Neuronal stem cell (in vitro differentiated cells): ENCODE measurements at regions not wholly inside any gene's neighbourhood (a gene's known extent, or its start where the extent isn't known, plus 50 kb on each side); places are given as distances from the start of the nearest gene placed in this dataset.

ENCODE experiments used
- DNase-seq: peaks from one replicate; pipeline ENCODE4 v3.0.0-alpha.2; 2013; ENCODE audit warnings: low spot score
- H2AFZ ChIP-seq: one replicate; pipeline ENCODE4 v1.6.1; 2013; ENCODE audit warnings: mild to moderate bottlenecking, low read length, inconsistent platforms
- H2AK5ac ChIP-seq: 2 replicates; pipeline ENCODE4 v1.6.1; 2013; ENCODE audit warnings: low read depth, mild to moderate bottlenecking, inconsistent platforms, low read length, moderate library complexity, mixed read lengths
- H2BK120ac ChIP-seq: 2 replicates; pipeline ENCODE4 v1.6.1; 2013; ENCODE audit warnings: low read depth, mild to moderate bottlenecking, inconsistent platforms, low read length, moderate library complexity, mixed read lengths
- H2BK12ac ChIP-seq: one replicate; pipeline ENCODE4 v1.6.1; 2013; ENCODE audit warnings: low read length, inconsistent platforms
- H2BK15ac ChIP-seq: 2 replicates; pipeline ENCODE4 v1.6.1; 2013; ENCODE audit warnings: mild to moderate bottlenecking, low read length, inconsistent platforms, mixed read lengths
- H2BK5ac ChIP-seq: one replicate; pipeline ENCODE4 v1.6.1; 2013; ENCODE audit warnings: inconsistent platforms, mild to moderate bottlenecking, low read length, moderate library complexity
- H3K14ac ChIP-seq: one replicate; pipeline ENCODE4 v1.6.1; 2013; ENCODE audit warnings: low read length, inconsistent platforms
- H3K18ac ChIP-seq: 2 replicates; pipeline ENCODE4 v1.6.1; 2013; ENCODE audit warnings: low read length, inconsistent platforms
- H3K23ac ChIP-seq: 2 replicates; pipeline ENCODE4 v1.6.1; 2013; ENCODE audit warnings: low read depth, mild to moderate bottlenecking, mixed read lengths, low read length, inconsistent platforms; ENCODE audit not compliant: poor library complexity
- H3K27ac ChIP-seq: replicated peaks from 3 replicates; pipeline ENCODE4 v1.5.1; 2013; ENCODE audit warnings: low read length, inconsistent platforms
- H3K27me3 ChIP-seq, 3 experiments: 2 replicates each; pipeline ENCODE4 v1.6.1; 2013; ENCODE audit warnings: low read length in 3 of 3, mild to moderate bottlenecking in 2 of 3, inconsistent platforms in 1 of 3, low read depth in 1 of 3, mixed read lengths in 1 of 3, moderate library complexity in 1 of 3; ENCODE audit not compliant: control insufficient read depth in 3 of 3, insufficient read depth in 3 of 3
- H3K36me3 ChIP-seq, 2 donors: replicated peaks in 1 of 2; 2 replicates each; pipeline ENCODE4 v1.6.1; 2013; ENCODE audit warnings: low read length in 2 of 2; ENCODE audit not compliant: control insufficient read depth in 2 of 2, insufficient read depth in 2 of 2
- H3K4ac ChIP-seq: 2 replicates; pipeline ENCODE4 v1.6.1; 2013; ENCODE audit warnings: inconsistent platforms, mild to moderate bottlenecking, low read length, moderate library complexity
- H3K4me1 ChIP-seq, 2 donors: 1 replicate in 1 of 2; 2 replicates in 1 of 2; pipeline ENCODE4 v1.6.1; 2013; ENCODE audit warnings: low read length in 2 of 2, low read depth in 1 of 2; ENCODE audit not compliant: control insufficient read depth in 2 of 2, insufficient read depth in 1 of 2
- H3K4me2 ChIP-seq: one replicate; pipeline ENCODE4 v1.6.1; 2013; ENCODE audit warnings: mild to moderate bottlenecking, low read length, inconsistent platforms; ENCODE audit not compliant: insufficient read depth, poor library complexity, severe bottlenecking
- H3K4me3 ChIP-seq, 2 donors: 2 replicates each; pipeline ENCODE4 v1.5.1; 2013; ENCODE audit warnings: low read length in 2 of 2, mild to moderate bottlenecking in 2 of 2, inconsistent platforms in 1 of 2, moderate library complexity in 1 of 2
- H3K79me1 ChIP-seq: one replicate; pipeline ENCODE4 v1.6.1; 2013; ENCODE audit warnings: low read depth, mild to moderate bottlenecking, inconsistent platforms, low read length, moderate library complexity
- H3K9ac ChIP-seq: one replicate; pipeline ENCODE4 v1.6.1; 2013; ENCODE audit warnings: mild to moderate bottlenecking, low read depth, low read length, inconsistent platforms; ENCODE audit not compliant: poor library complexity
- H3K9me3 ChIP-seq, 2 donors: replicated peaks in 1 of 2; 2 replicates each; pipeline versions ENCODE3 to v1.6.1; 2013; ENCODE audit warnings: low read length in 2 of 2, mild to moderate bottlenecking in 2 of 2, inconsistent platforms in 1 of 2, low read depth in 1 of 2, mixed read lengths in 1 of 2, moderate library complexity in 1 of 2; ENCODE audit not compliant: control insufficient read depth in 2 of 2, insufficient read depth in 1 of 2
- H4K8ac ChIP-seq: one replicate; pipeline ENCODE4 v1.6.1; 2013; ENCODE audit warnings: low read depth, mild to moderate bottlenecking, inconsistent platforms, low read length, moderate library complexity
- H4K91ac ChIP-seq: one replicate; pipeline ENCODE4 v1.6.1; 2013; ENCODE audit warnings: low read length, low read depth, mild to moderate bottlenecking, inconsistent platforms; ENCODE audit not compliant: poor library complexity
- WGBS, 2 donors: extraction: QIAGEN DNeasy Blood & Tissue Kit; methylation state at CpG; one replicate each; pipeline ENCODE4 v1.1.7; 2013; ENCODE audit warnings: missing lambda C conversion rate in 2 of 2, mixed read lengths in 1 of 2; ENCODE audit not compliant: insufficient read length in 2 of 2, insufficient replicate concordance in 1 of 2; ENCODE audit errors: extremely low coverage in 2 of 2; 5-methylcytosine and 5-hydroxymethylcytosine counted together

- no peak overlapping the region for H2BK120ac ChIP-seq
- no peaks in the 10 kb centered on the region for H3K27me3 ChIP-seq
- no CpG with 5 or more reads among the region's 3 CpGs for WGBS, 2 donors
- no peak overlapping the region for H3K9ac ChIP-seq
- H3K36me3 ChIP-seq = no peaks in the 10 kb centered on the region
- H4K8ac ChIP-seq = no peak overlapping the region
- H4K91ac ChIP-seq = no peak overlapping the region
- peaks cover 0 to 2% of the 10 kb centered on the region in 2 donors for H3K4me1 ChIP-seq
- H2BK15ac ChIP-seq = no peak overlapping the region
- no peak overlapping the region for H3K4me3 ChIP-seq
- H3K23ac ChIP-seq = no peak overlapping the region
- no peaks in the 10 kb centered on the region for H3K9me3 ChIP-seq
- no peak overlapping the region for H3K4me2 ChIP-seq
- H2BK12ac ChIP-seq = no peak overlapping the region
- no peak overlapping the region for H2AFZ ChIP-seq
- H2AK5ac ChIP-seq = no peak overlapping the region
- H3K18ac ChIP-seq = no peak overlapping the region
- H3K14ac ChIP-seq = no peak overlapping the region
- no peak overlapping the region for H2BK5ac ChIP-seq
- no peak overlapping the region for H3K4ac ChIP-seq
- no peak for DNase-seq
- no peak overlapping the region for H3K27ac ChIP-seq
- no peaks in the 10 kb centered on the region for H3K79me1 ChIP-seq
Measured at GRCh38 chr9:2478421-2478820, 143.2 kb upstream of the VLDLR start.

GRCh38 chr9:2479056-2479565 is 142.5 kb upstream of the VLDLR start:
- Histone ChIP-seq H3K79me1 (no peaks in the 10 kb centered on the region), H3K36me3 (no peaks in the 10 kb centered on the region), H3K4me1 (no peaks in the 10 kb centered on the region), H2BK120ac (no peak overlapping the region), H3K9ac (no peak overlapping the region), H2BK12ac (no peak overlapping the region), H3K4ac (no peak overlapping the region), H2AFZ (no peak overlapping the region), H3K4me2 (no peak overlapping the region), H3K4me3 (no peak overlapping the region), H4K91ac (no peak overlapping the region), H2AK5ac (no peak overlapping the region), H3K23ac (no peak overlapping the region), H3K14ac (no peak overlapping the region), H4K8ac (no peak overlapping the region), H3K27ac (no peak overlapping the region), H2BK5ac (no peak overlapping the region), H3K18ac (no peak overlapping the region), H3K9me3 (no peaks in the 10 kb centered on the region), H2BK15ac (no peak overlapping the region), H3K27me3 (no peaks in the 10 kb centered on the region)
- WGBS, 2 donors = no CpG with 5 or more reads among the region's 2 CpGs
- DNase-seq = no peak

- H3K4me3 ChIP-seq = no peak overlapping the region
- H3K27ac ChIP-seq = no peak overlapping the region
- H3K18ac ChIP-seq = no peak overlapping the region
- no CpG with 5 or more reads among the region's 4 CpGs for WGBS, 2 donors
- no peak overlapping the region for H2BK15ac ChIP-seq
- H3K27me3 ChIP-seq = no peaks in the 10 kb centered on the region
- H2AFZ ChIP-seq = no peak overlapping the region
- DNase-seq = no peak
- H3K79me1 ChIP-seq = no peaks in the 10 kb centered on the region
- no peak overlapping the region for H3K4ac ChIP-seq
- no peak overlapping the region for H4K8ac ChIP-seq
- H2BK120ac ChIP-seq = no peak overlapping the region
- H2BK12ac ChIP-seq = no peak overlapping the region
- no peak overlapping the region for H3K23ac ChIP-seq
- H2BK5ac ChIP-seq = no peak overlapping the region
- no peaks in the 10 kb centered on the region for H3K4me1 ChIP-seq
- H2AK5ac ChIP-seq = no peak overlapping the region
- no peak overlapping the region for H3K9ac ChIP-seq
- H3K14ac ChIP-seq = no peak overlapping the region
- no peaks in the 10 kb centered on the region for H3K9me3 ChIP-seq
- no peaks in the 10 kb centered on the region for H3K36me3 ChIP-seq
- no peak overlapping the region for H3K4me2 ChIP-seq
- no peak overlapping the region for H4K91ac ChIP-seq
Measured at GRCh38 chr9:2480255-2480837, 141.2 kb upstream of the VLDLR start.

GRCh38 chr9:2481216-2481615 is 140.4 kb upstream of the VLDLR start:
- Histone ChIP-seq H3K27me3 (no peaks in the 10 kb centered on the region), H3K9me3 (no peaks in the 10 kb centered on the region), H3K27ac (no peak overlapping the region), H2AFZ (no peak overlapping the region), H3K23ac (no peak overlapping the region), H3K18ac (no peak overlapping the region), H4K8ac (no peak overlapping the region), H2BK5ac (no peak overlapping the region), H3K79me1 (no peaks in the 10 kb centered on the region), H2BK12ac (no peak overlapping the region), H3K36me3 (no peaks in the 10 kb centered on the region), H2BK120ac (no peak overlapping the region), H3K4me2 (no peak overlapping the region), H3K14ac (no peak overlapping the region), H4K91ac (no peak overlapping the region), H3K4me1 (no peaks in the 10 kb centered on the region), H3K4me3 (no peak overlapping the region), H3K4ac (no peak overlapping the region), H2AK5ac (no peak overlapping the region), H3K9ac (no peak overlapping the region), H2BK15ac (no peak overlapping the region)
- DNase-seq = no peak
- WGBS, 2 donors = no CpG with 5 or more reads among the region's 3 CpGs
